ENCODE measurements at regions not wholly inside any gene's neighbourhood (a gene's known extent, or its start where the extent isn't known, plus 50 kb on each side); places are given as distances from the start of the nearest gene placed in this dataset.
"Not testable (repeated sequence)": the region's sequence is repeated elsewhere in the genome, so short reads cannot be mapped to it uniquely, and the experiment has no call there.

GRCh38 chr2:221752781-221753180 is 180.7 kb upstream of the EPHA4 start:
- no peak for DNase-seq

GRCh38 chr2:221750316-221750715 is 178.2 kb upstream of the EPHA4 start:
- DNase-seq: no peak

- DNase-seq: no peak
Observed at GRCh38 chr2:221747289-221747972, 175.3 kb upstream of the EPHA4 start.

- DNase-seq: no peak
Observed at GRCh38 chr2:221741496-221742211, 169.6 kb upstream of the EPHA4 start.

- DNase-seq: no peak
Observed at GRCh38 chr2:221731432-221732145, 159.5 kb upstream of the EPHA4 start.

- DNase-seq: no peak
Observed at GRCh38 chr2:221726894-221727513, 154.9 kb upstream of the EPHA4 start.

- no peak for DNase-seq
Observed at GRCh38 chr2:221724631-221725203, 152.6 kb upstream of the EPHA4 start.

- not testable (repeated sequence) for DNase-seq
Observed at GRCh38 chr2:221724117-221724516, 152.0 kb upstream of the EPHA4 start.

- DNase-seq: no peak
Observed at GRCh38 chr2:221716426-221717303, 144.6 kb upstream of the EPHA4 start.

GRCh38 chr2:221715523-221716247 is 143.6 kb upstream of the EPHA4 start:
- no peak for DNase-seq

- no peak for DNase-seq
Observed at GRCh38 chr2:221710744-221711143, 138.6 kb upstream of the EPHA4 start.

- DNase-seq: no peak
Observed at GRCh38 chr2:221708902-221709301, 136.8 kb upstream of the EPHA4 start.

- DNase-seq: peak; percentile 18
Observed at GRCh38 chr2:221705185-221705877, 133.2 kb upstream of the EPHA4 start.

GRCh38 chr2:221704442-221704841 is 132.3 kb upstream of the EPHA4 start:
- DNase-seq: no peak

GRCh38 chr2:221693365-221693764 is 121.3 kb upstream of the EPHA4 start:
- no peak for DNase-seq

- DNase-seq: no peak
Observed at GRCh38 chr2:221691571-221691970, 119.5 kb upstream of the EPHA4 start.

- no peak for DNase-seq
Observed at GRCh38 chr2:221689140-221689539, 117.0 kb upstream of the EPHA4 start.

GRCh38 chr2:221680548-221680947 is 108.4 kb upstream of the EPHA4 start:
- DNase-seq: no peak

- DNase-seq: no peak
Observed at GRCh38 chr2:221677688-221678087, 105.6 kb upstream of the EPHA4 start.

- DNase-seq: no peak
Observed at GRCh38 chr2:221676566-221677172, 104.6 kb upstream of the EPHA4 start.

All from NCI-H2029 treated with DMSO at 0.1 percent for 48 hours (cell line).